ENCODE measurements at regions not wholly inside any gene's neighbourhood (a gene's known extent, or its start where the extent isn't known, plus 50 kb on each side); places are given as distances from the start of the nearest gene placed in this dataset.
"Not testable (repeated sequence)": the region's sequence is repeated elsewhere in the genome, so short reads cannot be mapped to it uniquely, and the experiment has no call there.

DNA sequence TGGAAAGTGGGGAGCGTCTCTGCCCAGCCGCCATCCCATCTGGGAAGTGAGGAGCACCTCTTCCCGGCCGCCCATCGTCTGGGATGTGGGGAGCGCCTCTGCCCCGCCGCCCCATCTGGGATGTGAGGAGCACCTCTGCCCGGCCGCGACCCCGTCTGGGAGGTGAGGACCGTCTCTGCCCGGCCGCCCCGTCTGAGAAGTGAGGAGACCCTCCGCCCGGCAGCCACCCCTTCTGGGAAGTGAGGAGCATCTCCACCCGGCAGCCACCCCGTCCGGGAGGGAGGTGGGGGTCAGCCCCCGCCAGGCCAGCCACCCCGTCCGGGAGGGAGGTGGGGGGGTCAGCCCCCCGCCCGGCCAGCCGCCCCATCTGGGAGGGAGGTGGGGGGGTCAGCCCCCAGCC, 190.0 kb upstream of the MGAT5 start:
- not testable (repeated sequence) for H3K4me3 ChIP-seq (ENCODE audit: low read length); H3K9ac ChIP-seq (ENCODE audit: low read depth, low read length); H3K27ac ChIP-seq (ENCODE audit: low read depth, low read length); H3K9me3 ChIP-seq (ENCODE audit: insufficient read depth, low read depth, low read length); H3K36me3 ChIP-seq (ENCODE audit: insufficient read depth, low read length); H3K27me3 ChIP-seq (ENCODE audit: insufficient read depth, low read length); H3K4me1 ChIP-seq (ENCODE audit: insufficient read depth, low read length)
- WGBS, result 97% methylated on average over 21 of the region's 27 CpGs

DNA sequence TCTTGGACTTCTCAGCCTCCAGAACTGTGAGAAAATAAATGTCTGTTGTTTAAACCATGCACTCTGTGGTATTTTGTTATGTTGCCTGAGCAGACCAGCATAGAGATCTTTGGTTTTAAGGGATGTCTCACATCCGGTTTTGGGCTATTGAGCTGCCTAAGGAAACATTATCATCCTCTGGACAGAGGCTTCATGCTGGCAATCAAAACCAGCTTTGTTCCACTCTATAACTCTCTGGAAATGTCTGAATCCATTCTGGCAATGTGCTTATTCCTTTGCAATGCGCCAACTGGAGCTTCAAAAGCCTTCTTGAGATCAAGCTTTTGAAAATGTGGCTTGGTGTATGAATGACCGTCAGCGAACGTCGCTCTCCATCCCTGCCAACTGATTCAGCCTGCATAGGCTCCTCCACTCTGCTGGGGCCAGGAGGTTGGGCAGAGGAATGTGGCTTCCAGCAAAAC, 183.6 kb upstream of the MGAT5 start:
- Histone ChIP-seq H3K36me3 (ENCODE audit: insufficient read depth, low read length) (no peaks in the 10 kb centered on the region), H3K4me1 (ENCODE audit: insufficient read depth, low read length) (no peaks in the 10 kb centered on the region), H3K27ac (ENCODE audit: low read depth, low read length) (no peak overlapping the region), H3K9me3 (ENCODE audit: insufficient read depth, low read depth, low read length) (no peaks in the 10 kb centered on the region), H3K9ac (ENCODE audit: low read depth, low read length) (no peak overlapping the region), H3K27me3 (ENCODE audit: insufficient read depth, low read length) (no peaks in the 10 kb centered on the region), H3K4me3 (ENCODE audit: low read length) (no peak overlapping the region)
- WGBS, result 96% methylated on average over 6 of the region's 6 CpGs

DNA sequence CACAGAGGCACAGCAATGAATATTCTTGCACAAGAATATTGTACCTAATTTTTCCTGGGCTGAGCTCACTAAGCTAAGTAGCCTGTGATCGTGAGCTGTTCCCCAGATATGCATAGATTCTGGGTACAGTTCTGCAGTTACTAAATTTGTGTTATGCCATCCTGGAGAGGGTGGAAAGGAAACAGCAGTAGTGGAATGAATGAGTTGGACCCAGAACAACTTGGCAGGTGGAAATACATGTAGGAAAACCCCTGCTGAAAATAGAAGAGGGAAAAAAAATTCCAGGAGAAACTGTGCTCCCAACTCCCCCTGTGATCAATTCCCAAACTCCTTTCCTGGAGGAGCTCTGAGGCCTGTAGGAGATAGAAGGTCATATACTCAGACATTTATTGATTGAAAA, 181.5 kb upstream of the MGAT5 start:
- Histone ChIP-seq H3K36me3 (ENCODE audit: insufficient read depth, low read length) (no peaks in the 10 kb centered on the region), H3K27me3 (ENCODE audit: insufficient read depth, low read length) (no peaks in the 10 kb centered on the region), H3K9ac (ENCODE audit: low read depth, low read length) (no peak overlapping the region), H3K4me3 (ENCODE audit: low read length) (no peak overlapping the region), H3K9me3 (ENCODE audit: insufficient read depth, low read depth, low read length) (peaks cover 9% of the 10 kb centered on the region), H3K4me1 (ENCODE audit: insufficient read depth, low read length) (no peaks in the 10 kb centered on the region), H3K27ac (ENCODE audit: low read depth, low read length) (no peak overlapping the region)
- WGBS, result 97% methylated on average over 1 of the region's 1 CpG

DNA sequence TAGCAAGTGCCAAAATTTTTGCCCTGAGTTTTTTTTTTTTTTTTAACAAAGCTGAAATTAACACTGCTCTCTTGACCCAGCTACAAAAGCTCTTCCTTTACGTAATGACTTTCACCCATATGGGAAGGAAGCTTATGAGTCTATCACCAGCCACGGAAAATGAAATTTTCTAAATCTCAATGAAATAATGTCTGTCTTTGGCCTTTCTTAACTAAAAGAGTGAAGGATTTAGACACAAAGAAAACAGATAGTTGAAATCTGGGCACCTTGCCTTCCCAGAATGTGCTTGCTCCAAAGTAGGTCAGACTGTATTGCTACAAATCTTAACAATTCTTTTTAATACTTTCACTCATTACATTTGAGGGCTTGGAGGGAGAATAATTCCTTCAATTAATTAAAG, 180.8 kb upstream of the MGAT5 start:
- WGBS, result 83% methylated on average over 2 of the region's 2 CpGs

DNA sequence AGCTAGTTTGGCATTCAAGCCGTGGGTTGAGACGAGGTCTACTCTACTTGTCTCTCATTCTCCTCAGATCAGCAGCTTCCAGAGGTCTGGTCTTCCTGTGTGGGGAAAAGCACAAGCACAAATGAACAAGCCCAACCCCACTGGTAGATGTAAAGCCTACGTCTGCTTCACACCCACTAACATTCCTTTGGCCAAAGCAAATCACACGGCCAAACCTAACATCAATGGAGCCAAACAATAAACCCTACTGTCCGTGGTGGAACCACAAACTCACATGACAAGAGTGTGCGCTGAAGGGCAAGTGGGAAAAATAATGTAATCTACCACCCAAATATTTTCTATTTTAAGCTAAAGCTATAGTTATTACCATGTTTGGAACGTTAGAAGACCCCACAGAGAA, 179.3 kb upstream of the MGAT5 start:
- H3K9ac ChIP-seq (ENCODE audit: low read depth, low read length), result no peak overlapping the region
- 94% methylated on average over 7 of the region's 7 CpGs for WGBS
- H3K4me3 ChIP-seq (ENCODE audit: low read length), result no peak overlapping the region
- no peaks in the 10 kb centered on the region for H3K27me3 ChIP-seq (ENCODE audit: insufficient read depth, low read length)
- no peaks in the 10 kb centered on the region for H3K36me3 ChIP-seq (ENCODE audit: insufficient read depth, low read length)
- H3K9me3 ChIP-seq (ENCODE audit: insufficient read depth, low read depth, low read length), result peaks cover 9% of the 10 kb centered on the region
- H3K4me1 ChIP-seq (ENCODE audit: insufficient read depth, low read length), result no peaks in the 10 kb centered on the region
- H3K27ac ChIP-seq (ENCODE audit: low read depth, low read length), result no peak overlapping the region

More for the DNA sequence above, 180.8 kb upstream of the MGAT5 start:
- H3K4me1 ChIP-seq (ENCODE audit: insufficient read depth, low read length), result no peaks in the 10 kb centered on the region
- no peaks in the 10 kb centered on the region for H3K36me3 ChIP-seq (ENCODE audit: insufficient read depth, low read length)
- no peaks in the 10 kb centered on the region for H3K27me3 ChIP-seq (ENCODE audit: insufficient read depth, low read length)
- H3K4me3 ChIP-seq (ENCODE audit: low read length), result no peak overlapping the region
- H3K9me3 ChIP-seq (ENCODE audit: insufficient read depth, low read depth, low read length), result peaks cover 9% of the 10 kb centered on the region
- no peak overlapping the region for H3K27ac ChIP-seq (ENCODE audit: low read depth, low read length)
- no peak overlapping the region for H3K9ac ChIP-seq (ENCODE audit: low read depth, low read length)

DNA sequence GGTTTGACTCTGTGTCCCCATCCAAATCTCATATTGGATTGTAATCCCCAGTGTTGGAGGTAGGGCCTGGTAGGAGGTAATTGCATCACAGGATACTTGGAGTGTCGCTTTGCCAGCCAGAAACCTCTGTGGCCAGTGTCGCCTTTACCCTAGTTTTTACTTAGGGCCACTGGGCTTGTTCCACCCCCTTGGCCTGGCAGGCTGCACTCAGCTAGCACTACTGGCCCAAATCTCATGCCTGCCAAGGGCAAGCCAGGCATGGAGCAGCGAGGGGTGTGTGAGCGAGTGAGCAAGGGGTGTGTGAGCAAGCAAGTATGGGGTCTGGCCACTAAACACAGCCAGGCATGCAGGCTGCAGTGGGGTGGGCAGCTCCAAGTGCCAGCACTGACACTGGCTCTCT, 178.7 kb upstream of the MGAT5 start:
- no peak overlapping the region for H3K27ac ChIP-seq (ENCODE audit: low read depth, low read length)
- H3K4me1 ChIP-seq (ENCODE audit: insufficient read depth, low read length), result no peaks in the 10 kb centered on the region
- WGBS, result 92% methylated on average over 4 of the region's 4 CpGs
- no peaks in the 10 kb centered on the region for H3K27me3 ChIP-seq (ENCODE audit: insufficient read depth, low read length)
- H3K9ac ChIP-seq (ENCODE audit: low read depth, low read length), result no peak overlapping the region
- no peaks in the 10 kb centered on the region for H3K36me3 ChIP-seq (ENCODE audit: insufficient read depth, low read length)
- no peak overlapping the region for H3K4me3 ChIP-seq (ENCODE audit: low read length)
- peaks cover 9% of the 10 kb centered on the region for H3K9me3 ChIP-seq (ENCODE audit: insufficient read depth, low read depth, low read length)

DNA sequence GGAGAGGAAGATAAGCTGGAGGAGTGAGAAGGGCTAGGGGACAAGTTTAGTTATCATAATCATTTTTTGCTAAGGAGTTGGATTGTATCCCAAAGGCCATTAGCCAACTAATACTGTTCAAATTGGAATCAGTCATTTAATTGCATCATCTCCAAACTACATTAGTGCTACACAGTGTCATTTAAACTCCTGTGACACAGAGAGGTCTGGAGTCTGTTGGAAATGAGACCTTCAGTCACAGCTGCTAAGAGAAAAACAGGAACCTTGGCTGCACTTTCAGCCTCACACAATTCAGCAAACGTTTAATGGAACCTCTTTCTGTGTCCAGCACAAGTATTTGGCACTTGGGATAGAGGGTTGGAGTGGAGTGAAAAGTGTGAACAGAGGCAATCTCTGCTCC, 175.5 kb upstream of the MGAT5 start:
- Histone ChIP-seq H3K4me3 (ENCODE audit: low read length) (no peak overlapping the region), H3K27ac (ENCODE audit: low read depth, low read length) (no peak overlapping the region), H3K36me3 (ENCODE audit: insufficient read depth, low read length) (no peaks in the 10 kb centered on the region), H3K9me3 (ENCODE audit: insufficient read depth, low read depth, low read length) (peaks cover 9% of the 10 kb centered on the region), H3K9ac (ENCODE audit: low read depth, low read length) (no peak overlapping the region), H3K27me3 (ENCODE audit: insufficient read depth, low read length) (no peaks in the 10 kb centered on the region), H3K4me1 (ENCODE audit: insufficient read depth, low read length) (peaks cover 9% of the 10 kb centered on the region)
- WGBS, result 100% methylated on average over 1 of the region's 1 CpG

DNA sequence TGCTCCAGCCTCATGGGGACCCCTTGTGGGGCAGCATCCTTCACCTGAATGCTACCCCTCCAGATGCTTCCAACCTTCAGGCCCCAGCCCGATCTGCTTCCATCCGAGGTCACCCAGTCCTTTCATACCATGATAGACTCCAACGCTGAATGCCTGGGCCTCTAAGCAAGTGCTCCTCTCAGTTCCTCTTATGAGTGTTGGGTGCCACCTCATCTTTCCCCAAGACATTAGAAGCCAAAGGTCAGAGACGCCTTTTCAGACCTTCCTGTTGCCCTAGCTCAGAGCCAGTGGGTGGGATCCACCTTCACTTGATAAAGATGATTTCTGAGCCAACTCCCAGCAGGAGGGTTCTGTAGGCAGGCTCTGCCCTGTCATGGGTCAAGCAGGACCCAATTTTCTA, 174.5 kb upstream of the MGAT5 start:
- peaks cover 9% of the 10 kb centered on the region for H3K4me1 ChIP-seq (ENCODE audit: insufficient read depth, low read length)
- WGBS, result 91% methylated on average over 4 of the region's 4 CpGs
- no peak overlapping the region for H3K4me3 ChIP-seq (ENCODE audit: low read length)
- H3K9ac ChIP-seq (ENCODE audit: low read depth, low read length), result no peak overlapping the region
- H3K27me3 ChIP-seq (ENCODE audit: insufficient read depth, low read length), result no peaks in the 10 kb centered on the region
- no peaks in the 10 kb centered on the region for H3K36me3 ChIP-seq (ENCODE audit: insufficient read depth, low read length)
- peaks cover 9% of the 10 kb centered on the region for H3K9me3 ChIP-seq (ENCODE audit: insufficient read depth, low read depth, low read length)
- H3K27ac ChIP-seq (ENCODE audit: low read depth, low read length), result no peak overlapping the region

DNA sequence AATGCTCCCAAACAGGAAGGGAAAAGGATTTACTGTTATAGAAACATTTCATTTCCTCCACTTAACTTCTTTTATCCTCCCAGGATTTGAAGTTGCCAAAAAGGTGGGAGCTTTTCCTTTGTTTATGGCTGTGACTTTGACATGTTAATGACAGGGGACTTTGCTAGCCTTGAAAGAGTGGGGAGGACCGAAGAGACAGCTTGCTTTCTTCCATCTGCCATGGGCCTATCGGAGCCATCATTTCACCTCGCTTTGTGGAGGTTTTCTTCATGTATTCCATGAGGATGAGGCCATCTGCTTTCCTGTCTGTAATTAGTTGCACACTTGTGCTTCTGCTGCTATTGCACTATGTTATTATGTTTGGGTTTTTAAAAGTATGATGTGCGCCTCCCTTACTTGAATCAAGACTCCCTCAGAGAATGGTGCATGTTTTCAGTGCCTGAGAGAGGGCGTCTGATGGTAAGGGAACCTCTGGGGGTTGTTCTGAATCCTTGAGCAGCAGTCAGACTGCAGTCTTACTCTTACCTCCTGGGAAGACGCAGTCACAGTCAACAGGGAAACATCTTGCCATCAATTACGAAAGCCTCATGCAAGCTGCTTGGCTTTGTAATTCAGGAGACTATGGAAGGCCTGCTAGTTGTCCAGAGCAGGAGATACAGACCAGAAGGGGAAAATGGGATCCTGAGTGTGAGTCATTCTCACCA, 173.3 kb upstream of the MGAT5 start:
- Histone ChIP-seq H3K4me1 (ENCODE audit: insufficient read depth, low read length) (peaks cover 9% of the 10 kb centered on the region), H3K36me3 (ENCODE audit: insufficient read depth, low read length) (no peaks in the 10 kb centered on the region), H3K27me3 (ENCODE audit: insufficient read depth, low read length) (no peaks in the 10 kb centered on the region), H3K4me3 (ENCODE audit: low read length) (no peak overlapping the region), H3K9ac (ENCODE audit: low read depth, low read length) (no peak overlapping the region), H3K9me3 (ENCODE audit: insufficient read depth, low read depth, low read length) (peaks cover 8% of the 10 kb centered on the region), H3K27ac (ENCODE audit: low read depth, low read length) (no peak overlapping the region)
- 69% methylated on average over 7 of the region's 7 CpGs for WGBS

DNA sequence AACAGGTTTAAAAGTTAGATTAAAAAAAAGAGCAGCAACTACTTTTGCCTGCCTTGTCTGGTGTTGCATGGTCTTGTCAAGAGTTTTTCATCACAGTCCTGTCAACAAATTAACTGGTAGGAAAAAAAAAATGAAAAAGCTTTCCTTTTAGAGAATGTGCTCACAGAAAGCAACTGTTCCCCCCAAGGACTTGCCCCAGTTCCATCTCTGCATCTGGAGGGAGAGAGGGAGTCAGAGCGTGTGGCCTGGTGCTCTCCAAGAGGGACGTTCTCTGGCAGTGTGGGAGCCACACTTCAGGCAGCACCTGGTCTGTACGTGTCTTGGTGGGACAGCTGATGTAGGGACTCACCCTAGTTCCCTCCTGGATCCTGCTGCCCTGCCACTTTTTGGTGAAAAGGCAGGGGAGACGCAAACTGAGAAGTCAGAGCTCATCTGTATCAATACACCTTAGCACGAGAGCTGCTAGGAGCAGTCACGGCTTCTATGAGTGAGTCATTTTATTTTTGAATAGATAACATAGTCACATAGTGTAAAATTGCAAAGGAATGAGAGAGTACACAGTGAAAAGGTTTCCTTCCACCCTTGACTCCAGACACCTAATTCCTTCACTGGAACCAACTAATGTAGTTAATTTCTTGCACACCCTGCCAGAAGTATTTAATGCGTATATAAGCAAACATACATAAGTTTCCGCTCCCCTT, 172.5 kb upstream of the MGAT5 start:
- H3K27me3 ChIP-seq (ENCODE audit: insufficient read depth, low read length), result no peaks in the 10 kb centered on the region
- H3K36me3 ChIP-seq (ENCODE audit: insufficient read depth, low read length), result no peaks in the 10 kb centered on the region
- 0 out of 2 replicates have a peak, but pooled peaks cover 2% of the 10 kb centered on the region for H3K9me3 ChIP-seq (ENCODE audit: insufficient read depth, low read depth, low read length)
- no peak overlapping the region for H3K27ac ChIP-seq (ENCODE audit: low read depth, low read length)
- H3K4me1 ChIP-seq (ENCODE audit: insufficient read depth, low read length), result peaks cover 10% of the 10 kb centered on the region
- WGBS, result 94% methylated on average over 6 of the region's 8 CpGs
- H3K4me3 ChIP-seq (ENCODE audit: low read length), result no peak overlapping the region
- H3K9ac ChIP-seq (ENCODE audit: low read depth, low read length), result no peak overlapping the region

DNA sequence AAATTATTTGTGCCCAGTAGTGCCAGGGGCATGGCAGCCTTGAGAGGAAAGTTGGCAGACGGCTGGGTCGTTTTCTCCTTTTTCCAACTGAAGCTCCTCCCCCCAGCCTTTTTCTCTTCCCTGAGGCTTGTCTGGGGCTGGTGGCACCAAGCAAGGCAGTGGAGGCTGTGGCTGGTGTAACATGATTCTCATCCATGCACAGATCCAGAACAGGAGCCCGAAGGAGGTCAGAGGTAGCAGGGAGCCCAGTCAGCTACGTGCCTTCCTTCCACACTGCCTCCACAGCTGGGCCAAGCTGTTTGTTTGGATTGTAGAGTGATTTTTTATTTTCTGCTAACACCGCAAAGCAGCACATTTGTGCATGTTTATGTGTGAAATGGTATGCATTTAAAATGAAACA, 170.3 kb upstream of the MGAT5 start:
- Histone ChIP-seq H3K36me3 (ENCODE audit: insufficient read depth, low read length) (no peaks in the 10 kb centered on the region), H3K9ac (ENCODE audit: low read depth, low read length) (no peak overlapping the region), H3K4me3 (ENCODE audit: low read length) (no peak overlapping the region), H3K27ac (ENCODE audit: low read depth, low read length) (no peak overlapping the region), H3K9me3 (ENCODE audit: insufficient read depth, low read depth, low read length) (no peaks in the 10 kb centered on the region), H3K27me3 (ENCODE audit: insufficient read depth, low read length) (no peaks in the 10 kb centered on the region), H3K4me1 (ENCODE audit: insufficient read depth, low read length) (peaks cover 25% of the 10 kb centered on the region)
- WGBS, result 92% methylated on average over 4 of the region's 5 CpGs
